ENCODE measurements at regions not wholly inside any gene's neighbourhood (a gene's known extent, or its start where the extent isn't known, plus 50 kb on each side); places are given as distances from the start of the nearest gene placed in this dataset.

DNA sequence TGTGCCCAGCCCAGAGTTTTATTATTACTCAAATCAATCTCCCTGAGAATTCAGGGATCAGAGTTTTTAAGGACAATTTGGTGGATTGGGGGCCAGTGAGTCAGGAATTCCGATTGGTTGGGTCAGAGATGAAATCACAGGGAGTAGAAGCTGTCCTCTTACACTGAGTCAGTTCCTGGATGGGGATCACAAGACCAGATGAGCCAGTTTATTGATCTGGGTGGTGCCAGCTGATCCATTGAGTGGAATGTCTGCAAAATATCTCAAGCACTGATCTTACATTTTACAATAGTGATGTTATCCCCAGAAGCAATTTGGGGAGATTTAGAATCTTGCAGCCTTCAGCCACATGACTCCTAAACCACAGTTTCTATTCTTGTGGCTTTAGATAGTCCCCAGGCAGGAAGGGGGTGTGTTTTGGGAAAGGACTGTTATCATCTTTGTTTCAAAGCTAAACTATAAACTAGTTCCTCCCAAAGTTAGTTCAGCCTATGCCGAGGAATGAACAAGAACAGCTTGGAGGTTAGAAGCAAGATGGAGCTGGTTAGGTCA, 89.1 kb upstream of the CNOT2 start:
- CTCF ChIA-PET: no interaction called here
- no peaks in the 10 kb centered on the region for H3K27me3 Mint-ChIP-seq
- no peak for DNase-seq
- no peaks in the 10 kb centered on the region for H3K36me3 Mint-ChIP-seq
- peaks cover 22% of the 10 kb centered on the region for H3K9me3 Mint-ChIP-seq
- H3K27ac Mint-ChIP-seq: no peak overlapping the region
- no peaks in the 10 kb centered on the region for H3K4me1 Mint-ChIP-seq
- no peak overlapping the region for H3K4me3 Mint-ChIP-seq

DNA sequence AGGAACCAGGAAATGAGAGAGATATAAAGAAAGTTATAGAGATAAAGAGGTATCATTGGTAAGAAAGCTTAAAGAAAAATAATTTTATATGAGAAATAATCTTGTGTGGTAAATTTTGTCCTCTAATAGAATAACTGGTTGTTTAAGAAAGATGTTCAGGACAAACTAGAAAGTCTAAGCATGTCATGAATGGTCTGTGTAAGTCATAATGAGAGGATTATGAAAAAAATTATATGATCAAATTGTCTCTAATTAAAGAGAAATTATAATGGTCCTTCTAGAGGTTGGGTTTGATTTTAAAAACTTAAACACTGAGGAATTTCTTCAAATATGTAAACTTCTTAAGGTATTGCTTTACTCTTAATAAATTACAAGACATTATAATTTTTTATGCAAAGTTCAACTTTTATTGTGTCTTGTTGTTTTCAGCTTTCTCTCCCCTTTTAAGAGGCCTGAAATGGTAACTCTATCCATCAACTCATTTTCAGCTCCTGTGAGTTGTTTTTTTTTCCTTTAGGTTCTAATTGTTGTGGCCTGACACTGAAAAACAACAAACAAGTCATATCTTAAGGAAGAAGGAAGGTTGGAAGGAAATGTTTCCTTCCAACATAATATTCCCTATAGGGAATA, 88.2 kb upstream of the CNOT2 start:
- no peak for DNase-seq
- H3K27ac Mint-ChIP-seq: no peak overlapping the region
- H3K4me1 Mint-ChIP-seq: no peaks in the 10 kb centered on the region
- CTCF ChIA-PET: no interaction called here
- H3K9me3 Mint-ChIP-seq: peaks cover 22% of the 10 kb centered on the region
- no peak overlapping the region for H3K4me3 Mint-ChIP-seq
- H3K36me3 Mint-ChIP-seq: no peaks in the 10 kb centered on the region
- no peaks in the 10 kb centered on the region for H3K27me3 Mint-ChIP-seq

DNA sequence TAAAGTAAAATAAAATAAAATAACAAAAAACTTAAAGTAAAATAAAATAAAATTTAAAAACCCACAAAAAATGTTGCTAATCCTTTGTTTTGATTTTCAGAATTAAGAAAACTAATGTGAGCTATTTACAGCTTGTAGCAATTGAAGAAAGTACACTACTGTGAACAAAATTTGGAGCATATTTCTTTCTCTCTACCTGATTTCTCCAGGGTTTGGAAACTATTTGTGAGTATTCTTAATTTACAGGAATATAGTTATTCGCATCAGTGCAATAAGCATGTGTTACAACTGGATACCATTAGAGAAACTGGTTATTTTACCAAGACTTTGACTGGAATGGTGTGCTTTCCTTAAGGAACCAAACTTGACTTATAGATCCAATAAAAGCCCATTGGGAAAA, 86.1 kb upstream of the CNOT2 start:
- no peaks in the 10 kb centered on the region for H3K27me3 Mint-ChIP-seq
- no peaks in the 10 kb centered on the region for H3K4me1 Mint-ChIP-seq
- CTCF ChIA-PET: interaction anchor here (0.7 kb wide), 1 partner anchor 9 kb away, joined by 3 read pairs; no protein-coding TSS in a partner anchor
- no peak for DNase-seq
- H3K36me3 Mint-ChIP-seq: no peaks in the 10 kb centered on the region
- no peak overlapping the region for H3K4me3 Mint-ChIP-seq
- no peak overlapping the region for H3K27ac Mint-ChIP-seq
- peaks cover 22% of the 10 kb centered on the region for H3K9me3 Mint-ChIP-seq

DNA sequence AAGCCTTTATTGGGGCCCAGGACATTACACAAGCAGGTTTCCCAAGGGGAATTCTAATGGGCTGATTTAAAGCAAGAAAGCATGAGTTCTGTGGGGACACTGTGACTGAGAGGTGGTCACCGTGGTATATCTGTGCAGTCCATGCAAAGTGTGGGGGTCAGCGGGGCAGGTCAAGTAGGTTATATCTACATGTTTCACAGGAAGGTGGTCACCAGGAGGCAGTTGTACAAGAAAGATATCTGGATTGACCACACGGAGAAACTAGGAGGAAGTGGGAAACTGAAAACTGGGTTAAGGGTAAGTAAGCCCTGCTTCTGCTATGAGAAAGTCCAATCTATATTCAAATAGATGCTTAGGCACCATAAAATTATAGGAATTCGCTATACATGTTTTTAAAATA, 77.8 kb upstream of the CNOT2 start:
- CTCF ChIA-PET: no interaction called here
- Mint-ChIP-seq H3K27me3 (no peaks in the 10 kb centered on the region), H3K9me3 (no peaks in the 10 kb centered on the region), H3K36me3 (no peaks in the 10 kb centered on the region), H3K27ac (no peak overlapping the region), H3K4me1 (no peaks in the 10 kb centered on the region), H3K4me3 (no peak overlapping the region)
- DNase-seq: no peak

DNA sequence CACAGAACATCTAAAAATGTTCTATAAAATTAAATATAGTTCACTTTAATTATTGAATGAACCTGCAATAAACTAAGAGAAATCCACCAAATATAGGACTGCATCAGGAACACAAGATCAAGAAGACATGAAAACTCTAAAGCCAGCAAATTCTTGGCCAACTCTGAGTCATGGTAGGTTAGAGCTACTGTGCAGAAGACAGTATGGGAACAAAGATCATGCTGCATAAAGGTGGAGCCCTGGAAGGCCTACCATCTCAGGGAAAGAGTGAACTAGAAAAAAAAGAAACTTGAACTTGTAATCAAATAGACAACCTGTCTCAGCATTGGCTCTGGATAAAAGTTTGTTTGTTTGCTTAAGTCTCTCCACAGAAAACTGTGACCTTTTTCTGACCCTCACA, 66.9 kb upstream of the CNOT2 start:
- CTCF ChIA-PET: no interaction called here
- Mint-ChIP-seq H3K9me3 (no peaks in the 10 kb centered on the region), H3K27ac (no peak overlapping the region), H3K4me1 (no peaks in the 10 kb centered on the region), H3K36me3 (no peaks in the 10 kb centered on the region), H3K4me3 (no peak overlapping the region), H3K27me3 (no peaks in the 10 kb centered on the region)
- no peak for DNase-seq

DNA sequence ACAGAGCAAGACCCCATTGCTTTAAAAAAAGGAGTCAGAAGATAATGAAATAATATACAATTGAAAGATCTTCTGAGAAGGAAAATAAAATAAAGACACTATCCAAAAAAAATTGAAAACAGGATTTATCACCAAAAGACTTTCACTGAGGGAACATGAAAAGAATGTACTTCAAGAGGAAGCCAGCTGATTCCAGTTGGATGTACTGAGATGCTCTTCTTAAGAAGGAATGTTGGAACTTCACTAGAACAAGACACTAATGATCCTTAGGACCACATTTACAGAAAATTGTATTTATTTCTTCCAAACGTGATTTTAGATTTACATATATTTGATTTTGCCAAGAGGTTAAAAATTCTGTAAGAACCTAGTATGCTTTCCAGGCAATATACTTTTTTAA, 65.6 kb upstream of the CNOT2 start:
- DNase-seq: no peak
- no peaks in the 10 kb centered on the region for H3K36me3 Mint-ChIP-seq
- CTCF ChIA-PET: no interaction called here
- no peak overlapping the region for H3K27ac Mint-ChIP-seq
- no peaks in the 10 kb centered on the region for H3K27me3 Mint-ChIP-seq
- H3K9me3 Mint-ChIP-seq: no peaks in the 10 kb centered on the region
- no peak overlapping the region for H3K4me3 Mint-ChIP-seq
- no peaks in the 10 kb centered on the region for H3K4me1 Mint-ChIP-seq

DNA sequence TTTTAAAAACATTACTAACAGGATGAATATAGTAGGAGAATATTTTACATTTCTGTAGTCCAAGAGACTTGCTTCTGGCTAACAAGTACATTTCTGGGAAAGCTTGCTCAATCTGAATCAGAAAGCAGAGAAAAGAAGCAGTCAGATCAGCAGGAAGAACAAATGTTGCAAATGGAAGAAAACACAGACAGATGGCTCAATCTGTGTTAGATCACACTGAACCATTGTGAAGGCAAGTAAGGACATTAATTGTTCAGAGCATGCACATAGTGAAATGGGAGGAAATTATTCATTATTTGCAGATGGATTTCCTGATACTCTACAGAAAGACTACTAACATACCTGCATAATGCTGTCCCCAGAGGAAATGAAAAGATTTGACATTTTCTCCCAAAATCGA, 65.2 kb upstream of the CNOT2 start:
- no peak overlapping the region for H3K4me3 Mint-ChIP-seq
- H3K9me3 Mint-ChIP-seq: no peaks in the 10 kb centered on the region
- no peaks in the 10 kb centered on the region for H3K36me3 Mint-ChIP-seq
- CTCF ChIA-PET: no interaction called here
- DNase-seq: no peak
- H3K27me3 Mint-ChIP-seq: no peaks in the 10 kb centered on the region
- no peaks in the 10 kb centered on the region for H3K4me1 Mint-ChIP-seq
- H3K27ac Mint-ChIP-seq: no peak overlapping the region

DNA sequence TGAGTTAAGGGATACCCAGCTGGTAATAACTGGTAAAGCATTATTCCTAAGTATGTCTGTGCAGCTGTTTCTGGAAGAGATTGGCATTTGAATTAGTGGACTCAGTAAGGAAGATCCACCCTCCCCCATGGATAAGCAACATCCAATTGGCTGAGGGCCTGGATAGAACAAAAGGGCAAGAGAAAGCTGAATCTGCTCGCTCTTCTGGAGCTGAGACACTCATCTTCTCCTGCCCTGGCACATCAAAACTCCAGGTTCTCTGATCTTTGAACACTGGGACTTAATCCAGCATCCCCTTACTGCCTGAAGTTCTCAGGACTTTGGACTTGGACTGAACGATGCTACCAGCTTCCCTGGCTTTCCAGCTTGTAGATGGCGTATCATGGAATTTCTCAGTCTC, 63.1 kb upstream of the CNOT2 start:
- Mint-ChIP-seq H3K27me3 (no peaks in the 10 kb centered on the region), H3K27ac (no peak overlapping the region), H3K36me3 (no peaks in the 10 kb centered on the region), H3K4me3 (no peak overlapping the region), H3K9me3 (no peaks in the 10 kb centered on the region), H3K4me1 (no peaks in the 10 kb centered on the region)
- CTCF ChIA-PET: no interaction called here
- DNase-seq: no peak

DNA sequence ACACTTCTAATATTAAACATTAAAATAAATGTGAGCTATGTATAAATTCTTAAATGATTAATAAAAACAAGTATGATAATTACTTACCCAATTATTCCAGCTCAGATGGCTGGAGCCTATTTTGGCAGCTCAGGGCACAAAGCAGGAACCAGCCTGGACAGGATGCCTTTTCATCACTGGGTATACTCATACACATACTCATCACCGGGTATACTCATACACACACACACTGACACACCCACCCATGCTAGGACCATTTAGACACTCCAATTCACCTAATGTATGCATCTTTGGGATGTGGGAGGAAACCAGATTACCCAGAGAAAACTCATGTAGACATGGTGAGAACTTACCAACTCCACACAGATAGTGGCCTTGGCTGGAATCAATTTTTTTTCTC, 57.9 kb upstream of the CNOT2 start:
- no peaks in the 10 kb centered on the region for H3K27me3 Mint-ChIP-seq
- no peak overlapping the region for H3K27ac Mint-ChIP-seq
- CTCF ChIA-PET: no interaction called here
- DNase-seq: no peak
- H3K9me3 Mint-ChIP-seq: no peaks in the 10 kb centered on the region
- no peaks in the 10 kb centered on the region for H3K4me1 Mint-ChIP-seq
- H3K4me3 Mint-ChIP-seq: no peak overlapping the region
- no peaks in the 10 kb centered on the region for H3K36me3 Mint-ChIP-seq

DNA sequence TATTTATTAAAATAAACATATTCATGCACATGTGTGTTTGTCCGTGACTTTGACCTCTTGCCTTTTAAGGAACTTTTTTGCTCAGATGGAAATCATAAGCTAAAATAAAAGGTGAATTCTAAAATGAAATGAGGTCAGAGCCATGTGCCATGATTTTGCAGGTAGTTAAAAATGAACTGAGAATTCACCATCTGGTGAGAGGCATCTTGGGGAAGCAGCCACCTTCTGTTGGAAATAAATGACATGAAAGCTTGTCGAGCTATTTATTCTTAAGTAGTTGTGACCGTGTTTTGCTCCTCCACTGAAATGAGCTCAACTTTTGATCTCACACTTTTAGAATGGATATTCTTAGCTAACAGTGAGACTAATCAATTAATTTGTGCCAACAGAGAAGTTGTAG, 56.8 kb upstream of the CNOT2 start:
- CTCF ChIA-PET: no interaction called here
- no peak for DNase-seq
- no peaks in the 10 kb centered on the region for H3K27me3 Mint-ChIP-seq
- H3K4me3 Mint-ChIP-seq: no peak overlapping the region
- no peak overlapping the region for H3K27ac Mint-ChIP-seq
- H3K9me3 Mint-ChIP-seq: no peaks in the 10 kb centered on the region
- no peaks in the 10 kb centered on the region for H3K4me1 Mint-ChIP-seq
- no peaks in the 10 kb centered on the region for H3K36me3 Mint-ChIP-seq

DNA sequence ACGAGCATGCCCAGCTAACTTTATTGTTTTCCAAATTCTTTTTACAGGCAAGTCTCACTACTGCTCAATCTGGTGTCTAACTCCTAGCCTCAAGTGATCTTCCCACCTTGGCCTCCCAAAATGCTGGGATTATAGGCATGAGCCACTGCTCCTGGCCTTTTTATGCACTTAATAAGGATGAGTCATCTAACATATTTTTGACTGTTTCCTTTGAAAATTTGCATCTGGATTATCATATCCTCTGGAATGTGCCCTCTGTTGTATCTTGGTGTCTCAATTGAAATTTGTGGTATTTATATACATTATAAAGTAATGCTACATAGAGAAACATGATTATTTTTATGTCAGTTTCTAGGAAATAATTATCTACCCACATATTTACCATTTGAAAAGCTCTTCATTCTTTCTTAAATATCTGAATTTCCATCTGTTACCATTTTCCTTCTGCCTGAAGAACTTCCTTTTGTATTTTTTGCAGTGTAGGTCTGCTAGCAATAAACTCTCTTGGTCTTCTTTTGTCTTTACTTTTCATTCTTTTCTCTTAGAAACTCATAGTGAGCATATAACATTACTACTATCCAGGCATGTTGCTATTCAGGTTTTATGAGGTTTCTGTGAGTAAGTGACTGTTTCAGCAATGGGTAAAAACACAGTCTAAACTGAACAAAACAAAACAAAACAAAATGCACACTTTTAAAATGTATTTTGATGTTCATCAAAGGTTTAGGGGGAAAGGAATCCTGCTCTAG, 52.8 kb upstream of the CNOT2 start:
- H3K4me3 Mint-ChIP-seq: no peak overlapping the region
- no peaks in the 10 kb centered on the region for H3K9me3 Mint-ChIP-seq
- CTCF ChIA-PET: interaction anchor here (0.6 to 0.7 kb wide), 2 partner anchors 480 to 738 kb away, joined by 3 read pairs; no protein-coding TSS in a partner anchor
- DNase-seq: no peak
- no peaks in the 10 kb centered on the region for H3K36me3 Mint-ChIP-seq
- H3K4me1 Mint-ChIP-seq: no peaks in the 10 kb centered on the region
- no peak overlapping the region for H3K27ac Mint-ChIP-seq
- H3K27me3 Mint-ChIP-seq: no peaks in the 10 kb centered on the region

Measured in activated naive CD4-positive, alpha-beta T cell treated with anti-CD3 and anti-CD28 coated beads, Interleukin-2, amount 10 ng/mL, durations not matched to agents 7 days and 5 days (primary cell).